ENCODE measurements at regions not wholly inside any gene's neighbourhood (a gene's known extent, or its start where the extent isn't known, plus 50 kb on each side); places are given as distances from the start of the nearest gene placed in this dataset.
A peak's percentile ranks its signal among the peaks of the same experiment; 100 is the strongest.

GRCh38 chr4:156321203-156321602 lies 367.5 kb upstream of the CTSO start:
- Histone ChIP-seq H3K9me3 (ENCODE audit: control insufficient read depth, insufficient read depth, low read length) (no peaks in the 10 kb centered on the region), H3K4me1 (ENCODE audit: control insufficient read depth, insufficient read depth, low read length) (peaks cover 2% of the 10 kb centered on the region), H3K27me3 (ENCODE audit: control insufficient read depth, insufficient read depth, low read length) (no peaks in the 10 kb centered on the region), H3K23ac (ENCODE audit: low read depth, low read length) (no peak overlapping the region; the same call in 1 of the 2 replicates), H3K14ac (replicated peaks; ENCODE audit: low read depth, low read length) (no peak overlapping the region), H3K56ac (ENCODE audit: extremely low read depth, insufficient read depth, low read length) (no peak overlapping the region), H3K4ac (ENCODE audit: low read depth, low read length) (no peak overlapping the region), H2BK15ac (ENCODE audit: low read depth, low read length) (no peak overlapping the region), H3K36me3 (ENCODE audit: control insufficient read depth, insufficient read depth, low read length) (no peaks in the 10 kb centered on the region), H3K18ac (ENCODE audit: low read depth, low read length) (no peak overlapping the region), H2AK5ac (ENCODE audit: low read depth, low read length) (no peak overlapping the region), H2AK9ac (replicated peaks; ENCODE audit: low read depth, low read length, poor library complexity) (no peak overlapping the region), H3K79me1 (ENCODE audit: low read depth in 1 of 2, low read length in 2 of 2) (no peaks in the 10 kb centered on the region), H4K91ac (ENCODE audit: insufficient read depth, low read depth, low read length) (no peak overlapping the region), H4K5ac (ENCODE audit: low read depth, low read length) (no peak overlapping the region), H3K9ac (ENCODE audit: low read depth, low read length) (no peak overlapping the region), H4K20me1 (ENCODE audit: insufficient read depth, low read length) (no peaks in the 10 kb centered on the region), H3K4me2 (ENCODE audit: low read depth, low read length) (peak overlapping the region; percentile 72; the same call in 1 of the 2 replicates), H2BK5ac (ENCODE audit: low read depth, low read length, poor library complexity, severe bottlenecking) (no peak overlapping the region), H4K8ac (ENCODE audit: low read depth in 2 of 2, low read length in 2 of 2) (no peak overlapping the region), H3K27ac (ENCODE audit: insufficient read depth, low read length) (no peak overlapping the region), H2AFZ (replicated peaks; ENCODE audit: low read length, poor library complexity) (no peak overlapping the region), H3K4me3 (ENCODE audit: insufficient read depth, low read depth, low read length) (no peak overlapping the region), H3K9me1 (ENCODE audit: insufficient read depth, low read length) (no peaks in the 10 kb centered on the region), H2BK20ac (ENCODE audit: low read depth, low read length) (no peak overlapping the region), H2BK120ac (ENCODE audit: low read depth, low read length) (no peak overlapping the region)
- ChIA-PET POLR2A (ENCODE audit: unreplicated experiment) (no interaction called here), CTCF (interaction anchor here (0.8 kb wide), 1 partner anchor 13 kb away, joined by 3 read pairs; no protein-coding TSS in a partner anchor)
- in situ Hi-C loops (cut with MboI; ENCODE audit: low sequenced_read_pairs) (no loop called here), dilution Hi-C loops (cut with HindIII; ENCODE audit: low sequenced_read_pairs, unreplicated experiment) (no loop called here), intact Hi-C loops (cut with micrococcal nuclease) (no loop called here)
- 0% methylated on average over 1 of the region's 2 CpGs; no CpG with 5 or more reads in 1 of the 2 experiments for WGBS, 2 experiments (ENCODE audit: extremely low coverage in 2 of 2, insufficient read length in 1 of 2)
- no TSS peak for BruUV-seq (replicated peaks)
- TF ChIP-seq BHLHE40 (IDR thresholded peaks at IDR 0.05; ENCODE audit: low read depth, low read length) (peak; percentile 50; the same call in 1 of the 2 replicates), MAFK (IDR thresholded peaks at IDR 0.05; ENCODE audit: low read depth, low read length) (peak; percentile 52), ELK1 (IDR thresholded peaks at IDR 0.05; ENCODE audit: borderline replicate concordance, low read depth, low read length) (no peak)
- peak; percentile 86 for ATAC-seq (ENCODE audit: low read depth)
- peak; percentile 94 for DNase-seq
